Adrenal gland (tissue), 9 donors: ENCODE measurements at regions not wholly inside any gene's neighbourhood (a gene's known extent, or its start where the extent isn't known, plus 50 kb on each side); places are given as distances from the start of the nearest gene placed in this dataset.

ENCODE experiments used
- DNase-seq, 7 donors: peaks; one replicate each; pipeline ENCODE4 v3.0.0-alpha.2; 2019 to 2020
- H3K27ac ChIP-seq, 5 donors: fragments of 200-600 bp; sonication (generic) in 4 of 5; 1 replicate in 3 of 5; 2 replicates in 2 of 5; pipeline versions ENCODE4 v1.5.1 to v1.8.0; 2016 to 2020; ENCODE audit warnings: mild to moderate bottlenecking in 1 of 5
- H3K27me3 ChIP-seq: fragments of 200-600 bp; 2 replicates; pipeline ENCODE4 v1.8.0; 2021
- H3K36me3 ChIP-seq, 2 donors: fragments of 200-600 bp; replicated peaks in 1 of 2; 1 replicate in 1 of 2; 2 replicates in 1 of 2; pipeline versions ENCODE4 v1.5.1 to v1.8.0; 2018 to 2022
- H3K4me1 ChIP-seq, 2 donors: fragments of 200-600 bp; replicated peaks in 1 of 2; 1 replicate in 1 of 2; 2 replicates in 1 of 2; pipeline versions ENCODE4 v1.5.1 to v1.8.0; 2018 to 2021
- H3K4me3 ChIP-seq, 4 donors: fragments of 200-600 bp; sonication (generic) in 3 of 4; one replicate each; pipeline ENCODE4 v1.5.1; 2016 to 2018
- H3K9me3 ChIP-seq, 3 donors: fragments of 200-600 bp; sonication (generic) in 1 of 3; replicated peaks in 1 of 3; 1 replicate in 2 of 3; 2 replicates in 1 of 3; pipeline versions ENCODE4 v1.5.1 to v1.8.0; 2016 to 2021
- CTCF ChIP-seq, 6 experiments: fragments of 450-650 bp in 4 of 6; fragments of 200-600 bp in 2 of 6; sonication (generic) in 1 of 6; IDR thresholded peaks; 1 replicate in 5 of 6; 2 replicates in 1 of 6; pipeline versions ENCODE4 v1.5.1 to v1.8.0; 2016 to 2021; ENCODE audit warnings: antibody characterized with exemption in 6 of 6, mild to moderate bottlenecking in 2 of 6, moderate library complexity in 1 of 6
- POLR2A ChIP-seq, 2 donors: fragments of 450-650 bp; IDR thresholded peaks; one replicate each; pipeline ENCODE4 v1.6.1; 2017; ENCODE audit warnings: antibody characterized with exemption in 2 of 2, mild to moderate bottlenecking in 2 of 2, moderate library complexity in 1 of 2
- WGBS, 4 donors: extraction: QIAGEN DNeasy Blood & Tissue Kit in 2 of 4; methylation state at CpG; one replicate each; pipeline versions ENCODE4 v1.1.5 to v1.1.7; 2013 to 2017; 5-methylcytosine and 5-hydroxymethylcytosine counted together
- intact Hi-C, 2 donors: fragments of 100-400 bp; cut with DNase I; formaldehyde crosslinking; loops; one replicate each; pipeline versions ENCODE4 v1.14.1 to v1.15.0; 2022 to 2023
- donor health status: healthy with polysubstance abuse.
- donor health status: Bipolar disorder and iron deficiency.
- donor health status: DM: yes; HTN: yes; CAD: no.
- donor health status: DM: no; HTN: no; CAD: no.
- donor health status: DM: no; HTN: no; CAD: no.

GRCh38 chr2:30355306-30355705, 91.7 kb upstream of the LCLAT1 start:
- 93 to 98% (median 96%) methylated on average over 3 of the region's 3 CpGs for WGBS, 4 donors
- intact Hi-C loops = no loop called here

DNA sequence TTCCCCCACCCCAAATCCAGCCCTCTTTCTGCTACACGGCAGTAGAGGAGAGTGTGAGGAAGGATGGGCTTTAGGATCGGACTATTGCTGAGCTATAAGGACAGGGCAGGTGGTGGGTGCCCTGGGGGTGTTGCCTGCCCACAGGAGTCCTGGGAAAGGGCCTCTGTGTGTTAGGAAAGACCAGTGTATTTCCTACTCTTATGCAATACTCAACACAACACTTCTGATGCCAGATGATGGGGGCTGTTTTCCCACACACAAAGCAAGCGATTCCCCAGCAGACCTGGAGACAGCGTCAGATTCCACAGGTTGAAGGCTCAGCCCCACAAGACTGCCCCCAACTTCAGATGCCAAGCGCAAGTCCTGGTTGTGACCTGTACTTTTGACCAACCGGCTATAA, 91.0 kb upstream of the LCLAT1 start:
- TF ChIP-seq POLR2A (IDR thresholded peaks at IDR 0.05) (no peak), CTCF (IDR thresholded peaks at IDR 0.05) (no peak)
- WGBS, 4 donors = 79 to 88% (median 84%) methylated on average over 6 of the region's 6 CpGs
- Histone ChIP-seq H3K27ac (no peak overlapping the region), H3K27me3 (no peaks in the 10 kb centered on the region), H3K36me3 (no peaks in the 10 kb centered on the region), H3K9me3 (no peaks in the 10 kb centered on the region), H3K4me3 (no peak overlapping the region), H3K4me1 (no peaks in the 10 kb centered on the region)
- DNase-seq = no peak
- intact Hi-C loops = no loop called here

More at GRCh38 chr2:30355306-30355705, 91.7 kb upstream of the LCLAT1 start:
- H3K4me1 ChIP-seq = no peaks in the 10 kb centered on the region
- no peak overlapping the region for H3K4me3 ChIP-seq
- H3K27ac ChIP-seq = no peak overlapping the region
- TF ChIP-seq CTCF (IDR thresholded peaks at IDR 0.05) = no peak
- TF ChIP-seq POLR2A (IDR thresholded peaks at IDR 0.05) = no peak
- H3K27me3 ChIP-seq = no peaks in the 10 kb centered on the region
- DNase-seq = no peak
- H3K9me3 ChIP-seq = no peaks in the 10 kb centered on the region
- no peaks in the 10 kb centered on the region for H3K36me3 ChIP-seq

- intact Hi-C loops = no loop called here
Measured at GRCh38 chr2:30356776-30357175, 90.3 kb upstream of the LCLAT1 start.

DNA sequence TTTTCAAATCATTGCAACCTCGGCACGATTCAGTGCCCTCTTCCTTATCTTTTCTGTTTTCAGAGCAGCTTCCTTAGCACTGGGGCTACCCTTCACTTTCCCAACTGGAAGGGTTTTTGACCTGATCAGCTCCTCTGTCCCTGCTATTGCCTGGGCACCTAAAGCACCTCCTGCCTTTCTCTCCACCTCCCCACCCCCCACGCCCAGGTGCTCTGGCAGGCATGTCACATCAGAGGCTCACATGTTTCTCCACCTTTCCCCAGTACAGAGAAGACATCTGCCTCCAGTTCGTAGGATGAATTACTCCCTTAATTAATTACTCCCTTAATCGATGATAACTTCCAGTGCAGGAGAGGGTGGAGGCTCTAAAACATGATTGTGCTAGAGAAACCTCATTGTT, 88.7 kb upstream of the LCLAT1 start:
- Histone ChIP-seq H3K9me3 (no peaks in the 10 kb centered on the region), H3K36me3 (no peaks in the 10 kb centered on the region), H3K27me3 (no peaks in the 10 kb centered on the region), H3K4me1 (peaks cover 0 to 14% of the 10 kb centered on the region in 2 donors), H3K27ac (no peak overlapping the region), H3K4me3 (no peak overlapping the region)
- no peak for TF ChIP-seq CTCF (IDR thresholded peaks at IDR 0.05)
- TF ChIP-seq POLR2A (IDR thresholded peaks at IDR 0.05) = no peak
- DNase-seq = no peak
- intact Hi-C loops = no loop called here
- 68 to 73% (median 69%) methylated on average over 5 of the region's 5 CpGs for WGBS, 4 donors

More at GRCh38 chr2:30356776-30357175, 90.3 kb upstream of the LCLAT1 start:
- H3K36me3 ChIP-seq = no peaks in the 10 kb centered on the region
- no peak for DNase-seq
- H3K27ac ChIP-seq = no peak overlapping the region
- 67 to 87% (median 71%) methylated on average over 6 of the region's 6 CpGs for WGBS, 4 donors
- no peak for TF ChIP-seq POLR2A (IDR thresholded peaks at IDR 0.05)
- TF ChIP-seq CTCF (IDR thresholded peaks at IDR 0.05) = no peak
- H3K4me3 ChIP-seq = no peak overlapping the region
- no peaks in the 10 kb centered on the region for H3K27me3 ChIP-seq
- no peaks in the 10 kb centered on the region for H3K4me1 ChIP-seq
- no peaks in the 10 kb centered on the region for H3K9me3 ChIP-seq
